ENCODE measurements at regions not wholly inside any gene's neighbourhood (a gene's known extent, or its start where the extent isn't known, plus 50 kb on each side); places are given as distances from the start of the nearest gene placed in this dataset.

GRCh38 chr21:24050231-24050630, 1557.0 kb downstream of the MRPL39 start:
- Histone ChIP-seq H3K27ac (ENCODE audit: low read length) (no peak overlapping the region), H3K36me3 (ENCODE audit: insufficient read depth, low read length) (no peaks in the 10 kb centered on the region), H3K9me3 (ENCODE audit: insufficient read depth, low read length, severe bottlenecking) (no peaks in the 10 kb centered on the region), H2AFZ (ENCODE audit: low read depth, low read length) (no peak overlapping the region), H3K79me2 (ENCODE audit: insufficient read depth, low read length) (no peaks in the 10 kb centered on the region), H4K20me1 (ENCODE audit: insufficient read depth, low read length) (no peaks in the 10 kb centered on the region), H3K4me3 (ENCODE audit: low read depth in 1 of 2, low read length in 2 of 2) (no peak overlapping the region), H3K4me2 (ENCODE audit: insufficient read depth, low read length) (no peak overlapping the region), H3K4me1 (ENCODE audit: insufficient read depth, low read length) (no peaks in the 10 kb centered on the region), H3K27me3 (ENCODE audit: insufficient read depth, low read length, poor library complexity) (no peaks in the 10 kb centered on the region), H3K9ac (ENCODE audit: low read depth, low read length) (no peak overlapping the region)
- DNase-seq (no peak), ATAC-seq (ENCODE audit: insufficient read depth, low read depth) (no peak)
- no peak for TF ChIP-seq EZH2 (IDR thresholded peaks at IDR 0.05; ENCODE audit: borderline replicate concordance, low read depth, low read length, severe bottlenecking)
- TF ChIP-seq CTCF (IDR thresholded peaks at IDR 0.05; ENCODE audit: borderline replicate concordance, extremely low read depth, low read length, poor library complexity, severe bottlenecking) = no peak

- Histone ChIP-seq H3K36me3 (ENCODE audit: insufficient read depth, low read length) (no peaks in the 10 kb centered on the region), H3K27ac (ENCODE audit: low read length) (no peak overlapping the region), H3K4me1 (ENCODE audit: insufficient read depth, low read length) (no peaks in the 10 kb centered on the region), H3K27me3 (ENCODE audit: insufficient read depth, low read length, poor library complexity) (no peaks in the 10 kb centered on the region), H4K20me1 (ENCODE audit: insufficient read depth, low read length) (no peaks in the 10 kb centered on the region), H3K79me2 (ENCODE audit: insufficient read depth, low read length) (no peaks in the 10 kb centered on the region), H3K4me2 (ENCODE audit: insufficient read depth, low read length) (no peak overlapping the region), H2AFZ (ENCODE audit: low read depth, low read length) (no peak overlapping the region), H3K9ac (ENCODE audit: low read depth, low read length) (no peak overlapping the region), H3K9me3 (ENCODE audit: insufficient read depth, low read length, severe bottlenecking) (no peaks in the 10 kb centered on the region), H3K4me3 (ENCODE audit: low read depth in 1 of 2, low read length in 2 of 2) (no peak overlapping the region)
- ATAC-seq (ENCODE audit: insufficient read depth, low read depth) (no peak), DNase-seq (no peak)
- TF ChIP-seq CTCF (IDR thresholded peaks at IDR 0.05; ENCODE audit: borderline replicate concordance, extremely low read depth, low read length, poor library complexity, severe bottlenecking) (no peak), EZH2 (IDR thresholded peaks at IDR 0.05; ENCODE audit: borderline replicate concordance, low read depth, low read length, severe bottlenecking) (no peak)
Observed at GRCh38 chr21:24046829-24047443, 1560.3 kb downstream of the MRPL39 start.

- no peak overlapping the region for H3K4me3 ChIP-seq (ENCODE audit: low read depth in 1 of 2, low read length in 2 of 2)
- no peaks in the 10 kb centered on the region for H3K79me2 ChIP-seq (ENCODE audit: insufficient read depth, low read length)
- no peaks in the 10 kb centered on the region for H3K27me3 ChIP-seq (ENCODE audit: insufficient read depth, low read length, poor library complexity)
- peak; percentile 35 for DNase-seq
- no peak overlapping the region for H3K27ac ChIP-seq (ENCODE audit: low read length)
- no peaks in the 10 kb centered on the region for H4K20me1 ChIP-seq (ENCODE audit: insufficient read depth, low read length)
- TF ChIP-seq EZH2 (IDR thresholded peaks at IDR 0.05; ENCODE audit: borderline replicate concordance, low read depth, low read length, severe bottlenecking) (no peak), CTCF (IDR thresholded peaks at IDR 0.05; ENCODE audit: borderline replicate concordance, extremely low read depth, low read length, poor library complexity, severe bottlenecking) (peak; percentile 56)
- no peaks in the 10 kb centered on the region for H3K9me3 ChIP-seq (ENCODE audit: insufficient read depth, low read length, severe bottlenecking)
- H3K4me1 ChIP-seq (ENCODE audit: insufficient read depth, low read length) = no peaks in the 10 kb centered on the region
- H3K9ac ChIP-seq (ENCODE audit: low read depth, low read length) = no peak overlapping the region
- no peak overlapping the region for H2AFZ ChIP-seq (ENCODE audit: low read depth, low read length)
- H3K4me2 ChIP-seq (ENCODE audit: insufficient read depth, low read length) = no peak overlapping the region
- 0 out of 3 replicates have a peak, but pooled peaks have one; percentile 40 for ATAC-seq (ENCODE audit: insufficient read depth, low read depth)
- H3K36me3 ChIP-seq (ENCODE audit: insufficient read depth, low read length) = no peaks in the 10 kb centered on the region
Observed at GRCh38 chr21:24045775-24046215, 1561.5 kb downstream of the MRPL39 start.

Measured in DND-41 (cell line).